ENCODE measurements at regions not wholly inside any gene's neighbourhood (a gene's known extent, or its start where the extent isn't known, plus 50 kb on each side); places are given as distances from the start of the nearest gene placed in this dataset.

GRCh38 chr22:19635644-19636043 lies 78.7 kb upstream of the SEPTIN5 start:
- Mint-ChIP-seq H3K36me3 (ENCODE audit: insufficient read depth in 1 of 3, low read depth in 3 of 3) (no peaks in the 10 kb centered on the region), H3K9me3 (no peaks in the 10 kb centered on the region; a peak in 1 of 5 replicates), H3K4me3 (no peak overlapping the region), H3K27me3 (ENCODE audit: low read depth) (peaks cover 19% of the 10 kb centered on the region), H3K4me1 (peaks cover 10 to 16% of the 10 kb centered on the region in 2 experiments), H3K27ac (no peak overlapping the region; a peak in 1 of 7 replicates)
- H2BK120ac ChIP-seq (ENCODE audit: low read depth, low read length, poor library complexity, severe bottlenecking), result no peak overlapping the region
- no peak overlapping the region for H3T11ph ChIP-seq (ENCODE audit: low read length)
- H3K4me2 ChIP-seq (ENCODE audit: insufficient read depth, insufficient read length, low read length), result no peak overlapping the region
- no peaks in the 10 kb centered on the region for H3K79me2 ChIP-seq (ENCODE audit: insufficient read depth, low read length)
- no peak overlapping the region for H4K8ac ChIP-seq (replicated peaks; ENCODE audit: insufficient read length, low read depth, low read length)
- no peak overlapping the region for H3K4ac ChIP-seq (ENCODE audit: low read depth, low read length)
- no peak overlapping the region for H4K5ac ChIP-seq (ENCODE audit: insufficient read length, low read depth, low read length)
- no peak overlapping the region for H2AFZ ChIP-seq (ENCODE audit: low read length)
- no peak overlapping the region for H3K14ac ChIP-seq (ENCODE audit: insufficient read depth, low read length)
- no peaks in the 10 kb centered on the region for H4K20me1 ChIP-seq (ENCODE audit: control insufficient read depth, insufficient read depth, insufficient read length)
- H2BK12ac ChIP-seq (ENCODE audit: insufficient read length, low read depth, low read length), result no peak overlapping the region
- WGBS (ENCODE audit: extremely low coverage, insufficient read length, low lambda C conversion rate), result no CpG with 5 or more reads among the region's 3 CpGs
- no peak overlapping the region for H3K23ac ChIP-seq (ENCODE audit: insufficient read length, low read depth, low read length)
- no peaks in the 10 kb centered on the region for H3K9me3 ChIP-seq (ENCODE audit: control insufficient read depth, low read depth, low read length)
- H3K27ac ChIP-seq (ENCODE audit: insufficient read length, low read depth, low read length), result no peak overlapping the region
- H2BK5ac ChIP-seq (ENCODE audit: insufficient read length, low read length), result no peak overlapping the region
- no peak overlapping the region for H2BK15ac ChIP-seq (ENCODE audit: low read depth, low read length)
- H3K27me3 ChIP-seq (ENCODE audit: insufficient read depth, low read length), result no peaks in the 10 kb centered on the region; the same call in 1 of the 2 replicates
- no peaks in the 10 kb centered on the region for H3K4me1 ChIP-seq (ENCODE audit: insufficient read depth, low read length)
- H4K91ac ChIP-seq (ENCODE audit: insufficient read length, low read depth, low read length), result no peak overlapping the region
- DNase-seq, result no peak
- H3K18ac ChIP-seq (ENCODE audit: insufficient read length, low read depth, low read length), result no peak overlapping the region
- H3K56ac ChIP-seq (ENCODE audit: insufficient read length, low read depth, low read length), result no peak overlapping the region
- H3K23me2 ChIP-seq (ENCODE audit: insufficient read length, low read depth, low read length, poor library complexity, severe bottlenecking), result no peaks in the 10 kb centered on the region
- H3K9ac ChIP-seq (ENCODE audit: extremely low read depth, insufficient read length, low read length), result no peak overlapping the region
- no peak overlapping the region for H2BK20ac ChIP-seq (ENCODE audit: low read depth, low read length, poor library complexity, severe bottlenecking)
- TF ChIP-seq CTCF (conservative IDR thresholded peaks at IDR 0.05), result no peak
- H3K79me1 ChIP-seq (ENCODE audit: insufficient read depth, low read depth, low read length, poor library complexity, severe bottlenecking), result no peaks in the 10 kb centered on the region
- H2AK5ac ChIP-seq (ENCODE audit: insufficient read length, low read length), result no peak overlapping the region

Data from H9 (cell line).